Midbrain (tissue), 1 donor: ENCODE measurements at regions not wholly inside any gene's neighbourhood (a gene's known extent, or its start where the extent isn't known, plus 50 kb on each side); places are given as distances from the start of the nearest gene placed in this dataset.
A peak's percentile ranks its signal among the peaks of the same experiment; 100 is the strongest.
"Not testable (repeated sequence)": the region's sequence is repeated elsewhere in the genome, so short reads cannot be mapped to it uniquely, and the experiment has no call there.

Experiments used
- DNase-seq: peaks from one replicate; lab custom pipeline; 2025; lab: John Stamatoyannopoulos, UW

GRCh38 chr12:82300611-82301010 is 57.6 kb downstream of the CCDC59 start:
- DNase-seq: no peak

DNA sequence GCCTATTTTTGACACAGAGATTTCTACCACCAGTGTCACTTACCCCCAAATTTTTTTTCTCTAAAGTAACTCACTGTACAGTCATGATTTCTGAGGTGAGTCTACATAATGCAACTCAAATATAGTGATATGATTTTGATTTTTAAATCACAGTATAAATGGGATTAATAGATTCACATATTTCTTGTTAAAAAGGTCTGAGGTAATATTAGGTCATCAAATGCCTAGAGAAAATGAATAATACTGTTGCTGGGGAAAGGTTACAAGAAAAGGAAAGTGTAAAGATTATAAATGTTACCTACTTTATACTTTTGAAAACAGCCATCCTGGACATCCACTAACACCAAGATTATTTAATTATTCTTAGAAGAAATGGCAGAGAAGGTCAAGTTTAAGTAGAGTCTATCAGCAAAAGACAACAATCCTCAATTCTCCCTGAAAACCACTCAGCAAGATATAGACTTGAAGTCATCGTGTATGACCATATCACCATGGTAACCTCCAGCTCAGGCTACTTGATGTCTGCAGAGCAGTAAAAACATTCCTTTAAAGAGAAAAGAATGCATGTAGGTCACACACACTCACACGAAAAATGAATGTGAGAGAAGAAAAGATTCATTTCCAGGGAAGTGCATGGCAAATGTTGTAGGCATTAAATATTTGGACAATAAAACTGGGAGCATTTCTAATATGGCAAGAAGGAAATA is 58.7 kb downstream of the CCDC59 start:
- DNase-seq: no peak

DNA sequence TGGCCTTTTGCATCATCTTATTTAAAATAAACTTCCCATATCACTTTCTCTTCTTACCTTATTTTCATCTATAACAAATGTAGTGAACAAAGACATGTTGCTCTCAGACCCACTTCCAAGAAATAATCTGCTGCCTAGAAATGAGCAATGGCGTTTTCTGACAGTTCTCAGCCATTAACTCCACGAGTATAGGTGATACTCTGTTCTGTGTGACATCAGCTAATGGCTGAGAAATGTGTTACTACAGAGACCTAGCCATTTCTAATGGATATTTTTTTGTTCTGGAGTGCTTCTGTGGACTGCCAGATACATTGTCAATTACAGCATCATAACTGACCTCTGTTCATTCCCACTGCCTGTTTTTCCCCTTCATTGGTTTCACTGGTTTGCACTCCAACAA is 67.8 kb downstream of the CCDC59 start:
- DNase-seq: no peak

DNA sequence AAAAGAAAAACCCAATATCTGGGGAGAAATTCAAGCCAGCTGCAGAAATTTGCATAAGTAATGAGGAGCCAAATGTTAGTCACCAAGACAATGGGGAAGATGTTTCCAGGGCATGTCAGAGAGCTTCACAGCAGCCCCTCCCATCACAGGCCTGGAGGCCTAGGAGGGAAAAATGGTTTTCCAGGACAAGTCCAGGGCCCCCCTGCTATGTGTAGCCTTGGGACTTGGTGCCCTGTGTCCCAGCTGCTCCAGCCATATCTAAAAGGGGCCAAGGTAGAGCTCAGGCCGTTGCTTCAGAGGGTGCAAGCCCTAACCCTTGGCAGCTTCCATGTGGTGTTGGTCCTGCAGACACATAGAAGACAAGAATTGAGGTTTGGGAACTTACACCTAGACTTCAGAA is 76.9 kb downstream of the CCDC59 start:
- not testable (repeated sequence) for DNase-seq

GRCh38 chr12:82279536-82280058 is 78.6 kb downstream of the CCDC59 start:
- DNase-seq: no peak

GRCh38 chr12:82277582-82277981 is 80.6 kb downstream of the CCDC59 start:
- DNase-seq: no peak

- DNase-seq: no peak
Measured at GRCh38 chr12:82242729-82243128, 115.5 kb downstream of the CCDC59 start.

DNA sequence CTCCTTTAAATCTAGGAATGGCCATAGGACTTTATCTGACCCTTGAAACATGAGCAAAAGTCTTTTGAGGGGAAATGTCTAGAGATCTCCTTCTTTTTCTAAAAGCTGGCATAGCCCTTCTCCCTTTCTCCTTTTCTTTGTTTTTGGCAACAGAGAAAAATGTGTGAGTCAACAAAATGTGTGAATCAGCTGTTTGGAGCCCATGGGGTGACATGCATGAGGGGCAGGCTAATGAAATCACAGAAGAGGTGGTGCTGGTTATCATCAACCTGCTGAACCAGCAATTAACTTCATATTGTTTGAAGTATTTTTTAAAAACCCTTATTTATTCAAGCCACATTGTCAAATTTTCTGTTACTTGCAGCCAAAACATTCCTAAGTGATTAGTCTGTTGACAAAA is 132.3 kb downstream of the CCDC59 start:
- no peak for DNase-seq

GRCh38 chr12:82223426-82223825 is 134.8 kb downstream of the CCDC59 start:
- DNase-seq: no peak

- DNase-seq: no peak
Measured at GRCh38 chr12:82216475-82216874, 141.7 kb downstream of the CCDC59 start.

GRCh38 chr12:82213761-82214160 is 144.4 kb downstream of the CCDC59 start:
- DNase-seq: no peak

DNA sequence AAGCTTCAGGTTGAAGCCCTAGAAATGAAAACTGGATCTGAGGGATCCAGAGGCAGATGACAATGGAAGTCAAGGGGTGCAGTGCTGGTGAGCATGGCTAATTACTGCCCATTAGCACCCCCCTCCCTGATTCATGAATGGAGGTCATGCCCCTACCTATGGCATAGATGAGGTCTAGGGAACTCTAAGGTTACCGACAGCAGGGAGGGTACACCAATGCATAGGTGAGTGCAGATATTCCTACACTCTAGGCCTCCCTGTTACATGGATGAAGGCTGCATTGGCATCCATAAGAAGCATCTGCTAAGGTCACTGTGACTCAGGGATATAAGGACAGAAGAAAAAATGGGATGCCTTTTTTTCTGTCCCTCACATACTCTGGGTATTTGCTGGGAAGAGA is 147.3 kb downstream of the CCDC59 start:
- DNase-seq: no peak

DNA sequence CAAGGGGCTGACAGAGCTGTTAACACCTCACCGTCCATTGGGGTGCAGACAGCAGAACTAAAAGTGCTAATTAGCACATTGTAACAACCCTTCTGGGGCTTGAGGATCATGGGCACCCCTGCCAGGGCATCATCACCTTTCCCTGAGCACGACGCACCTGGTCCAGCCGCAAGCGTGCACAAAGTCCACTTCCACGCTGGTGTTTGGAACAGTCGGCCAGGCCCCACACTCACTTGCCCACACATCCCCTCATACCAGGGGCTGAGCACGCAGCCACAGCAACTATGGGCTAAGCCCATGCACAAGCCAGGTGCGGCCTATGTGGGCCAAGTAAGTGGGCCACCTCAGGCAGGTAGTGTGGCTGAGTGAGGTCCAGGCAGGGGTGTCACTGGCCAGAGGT is 148.7 kb downstream of the CCDC59 start:
- no peak for DNase-seq

DNA sequence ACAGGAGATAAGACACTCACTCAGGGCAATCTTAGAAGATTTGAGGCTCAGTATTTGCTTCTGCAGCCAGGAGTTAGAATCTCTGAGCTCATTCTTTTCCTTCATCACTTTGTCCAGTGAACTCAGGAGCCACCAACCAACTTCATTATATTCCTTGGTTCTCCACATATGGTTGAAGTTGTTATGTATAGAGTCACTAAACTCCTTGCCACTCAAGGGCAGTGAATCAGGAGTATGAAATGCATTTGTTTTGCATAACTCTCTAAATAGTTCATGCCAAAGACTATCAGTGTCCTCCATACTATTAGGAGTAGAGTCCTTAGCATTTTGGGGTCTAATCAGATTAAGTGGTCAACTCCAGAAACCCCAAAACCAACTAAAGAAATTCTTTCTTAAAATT is 150.6 kb downstream of the CCDC59 start:
- DNase-seq: no peak

GRCh38 chr12:82203086-82203485 is 155.1 kb downstream of the CCDC59 start:
- no peak for DNase-seq

DNA sequence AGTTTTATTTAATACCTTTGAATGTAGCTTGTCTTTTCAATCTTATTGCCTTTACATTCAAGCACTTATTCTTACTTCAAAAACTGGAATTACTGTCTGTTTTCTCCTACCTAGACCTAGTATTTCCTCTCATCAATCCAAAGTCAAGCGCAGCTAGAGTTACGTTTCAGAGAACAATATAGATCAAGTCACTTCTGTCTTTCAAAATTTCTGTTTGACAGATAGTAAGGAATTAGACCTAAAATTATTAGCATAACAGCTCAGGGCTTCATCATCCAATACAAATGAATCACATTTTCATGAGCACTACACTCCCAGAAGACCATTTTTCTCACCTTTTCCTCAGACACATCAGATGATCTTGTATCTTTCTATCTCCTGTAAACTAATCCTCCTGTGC is 170.6 kb downstream of the CCDC59 start:
- DNase-seq: no peak

- DNase-seq: no peak
Measured at GRCh38 chr12:82187011-82187410, 171.2 kb downstream of the CCDC59 start.

- no peak for DNase-seq
Measured at GRCh38 chr12:82186282-82186681, 171.9 kb downstream of the CCDC59 start.

GRCh38 chr12:82184844-82185243 is 173.3 kb downstream of the CCDC59 start:
- no peak for DNase-seq

DNA sequence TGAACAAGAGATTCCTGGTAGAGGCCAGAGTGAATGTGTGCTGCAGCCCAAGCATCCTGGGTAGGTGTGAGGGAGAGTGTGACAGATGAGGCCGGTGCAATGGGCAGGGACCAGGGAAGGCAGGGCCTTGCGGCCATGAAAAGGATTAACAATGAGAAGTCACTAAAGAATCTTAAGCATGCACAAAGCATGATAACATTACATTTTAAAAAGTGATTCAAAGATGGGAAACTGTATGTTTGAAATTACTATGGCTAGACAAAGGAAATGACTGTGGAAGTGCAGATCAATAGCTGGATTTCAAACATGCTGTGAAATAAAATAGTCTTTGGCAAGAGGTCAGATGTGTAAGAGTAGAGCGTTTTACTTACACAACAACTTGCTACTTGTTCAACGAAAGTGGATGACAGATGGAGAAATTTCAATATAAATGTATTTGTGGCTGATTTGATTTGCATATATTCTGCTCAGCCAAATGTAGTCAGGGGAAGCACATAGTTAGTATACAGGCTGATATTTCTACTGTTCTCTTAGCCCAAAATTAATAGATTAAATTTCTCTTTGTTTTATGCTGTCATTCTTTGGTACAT is 175.5 kb downstream of the CCDC59 start:
- no peak for DNase-seq

DNA sequence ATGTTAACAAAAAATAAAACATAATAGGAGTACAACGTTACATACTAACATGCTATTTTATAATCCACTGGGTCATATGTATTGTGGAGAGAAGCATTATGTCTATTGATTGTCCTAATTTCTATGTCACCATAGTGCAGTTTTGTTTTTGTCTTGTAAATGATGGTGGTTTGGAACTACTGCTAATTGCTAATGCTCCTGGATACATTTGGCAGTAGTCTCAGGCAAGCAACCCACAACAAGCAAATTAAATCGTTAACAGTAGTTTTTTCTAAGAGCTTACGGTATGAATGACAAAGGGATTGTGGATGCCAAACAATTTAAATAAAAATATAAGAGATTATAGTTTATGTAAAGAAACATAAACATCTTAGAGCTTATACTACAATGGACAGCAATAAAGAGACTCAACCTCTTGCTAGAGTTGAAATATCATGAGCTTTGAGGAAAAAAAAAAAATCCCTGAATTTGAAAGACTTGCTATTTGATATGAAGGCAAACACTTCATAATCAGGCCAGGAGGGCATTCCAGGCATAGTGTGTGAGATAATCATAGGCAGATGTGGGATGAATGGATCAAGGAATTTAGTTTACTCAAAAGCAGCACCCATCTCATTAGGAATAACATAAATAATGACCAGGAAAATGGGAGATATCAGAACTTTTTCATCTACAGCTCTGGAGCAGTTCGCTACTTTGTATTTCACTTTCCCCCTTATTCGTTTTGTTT is 181.3 kb downstream of the CCDC59 start:
- DNase-seq: no peak

- DNase-seq: peak; percentile 22
Measured at GRCh38 chr12:82176026-82176425, 182.2 kb downstream of the CCDC59 start.

DNA sequence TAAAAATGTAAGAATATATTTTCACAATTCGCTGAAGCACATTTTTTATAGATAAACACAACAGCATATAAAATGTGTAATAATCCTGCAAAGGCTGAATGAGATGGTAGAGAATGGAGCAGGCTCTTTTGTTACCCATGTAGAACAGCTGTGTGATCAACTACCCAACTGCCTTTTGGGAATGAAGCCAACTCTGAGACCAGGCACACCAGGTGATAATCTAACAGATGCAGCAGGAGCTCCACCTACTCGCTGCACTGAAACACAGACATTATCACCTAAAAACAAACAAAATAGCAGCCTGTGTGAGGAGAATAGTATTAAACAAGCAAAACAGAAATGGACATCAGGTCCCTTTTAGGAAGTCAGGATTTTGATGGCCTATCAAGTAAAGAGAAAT is 183.3 kb downstream of the CCDC59 start:
- DNase-seq: no peak
